HG02798 (cell line): ENCODE measurements at regions not wholly inside any gene's neighbourhood (a gene's known extent, or its start where the extent isn't known, plus 50 kb on each side); places are given as distances from the start of the nearest gene placed in this dataset.

Experiments used
- ATAC-seq: cut with Tn5 transposase; IDR thresholded peaks from one replicate; pipeline ENCODE4 v1.9.1; 2021; ENCODE audit warnings: mild to moderate bottlenecking; ENCODE audit not compliant: unreplicated experiment, poor library complexity

GRCh38 chrX:122434942-122435341 is 749.1 kb upstream of the GRIA3 start:
- no peak for ATAC-seq

DNA sequence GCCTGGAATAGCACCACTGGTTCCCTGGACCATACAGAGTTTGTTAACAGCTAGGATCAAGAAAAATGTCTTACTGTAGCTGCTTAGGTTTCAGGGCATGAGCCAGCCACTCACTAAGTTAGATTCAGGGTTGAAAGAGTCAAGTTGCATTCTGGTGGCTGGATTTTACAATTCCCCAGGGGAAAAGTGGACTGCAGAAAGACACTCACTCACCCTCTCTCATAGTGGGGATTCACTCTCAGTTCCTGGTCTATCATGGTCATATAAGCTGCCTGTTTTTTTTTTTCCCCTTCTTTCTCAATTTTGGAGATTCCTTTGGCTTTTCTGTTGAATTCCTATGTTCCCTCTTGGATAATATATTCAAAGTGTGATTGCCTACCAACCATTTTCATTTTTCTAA is 744.2 kb upstream of the GRIA3 start:
- no peak for ATAC-seq

GRCh38 chrX:122440832-122441231 is 743.2 kb upstream of the GRIA3 start:
- ATAC-seq = no peak

DNA sequence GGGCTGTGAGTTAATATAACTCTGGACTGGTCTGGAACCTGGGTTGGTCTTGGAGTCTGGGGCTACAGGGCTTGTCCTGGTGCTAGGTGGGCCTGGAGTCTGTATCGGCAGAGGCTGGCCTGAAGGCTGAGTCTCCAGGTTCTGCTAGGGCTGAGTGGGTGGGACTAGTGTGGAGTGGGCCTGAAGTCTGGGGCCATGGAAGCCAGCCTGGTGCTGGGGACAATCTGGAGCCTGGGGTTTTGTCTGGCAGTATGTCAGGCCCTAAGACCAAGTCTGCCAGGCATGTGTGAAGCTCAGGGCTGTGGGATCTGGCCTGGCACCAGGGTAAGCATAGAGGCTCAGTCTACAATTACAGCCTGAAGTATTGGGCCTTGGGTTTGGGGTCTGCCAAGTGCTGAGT is 742.6 kb upstream of the GRIA3 start:
- no peak for ATAC-seq

- no peak for ATAC-seq
These were observed 738.6 kb upstream of the GRIA3 start for GRCh38 chrX:122445466-122445865.

DNA sequence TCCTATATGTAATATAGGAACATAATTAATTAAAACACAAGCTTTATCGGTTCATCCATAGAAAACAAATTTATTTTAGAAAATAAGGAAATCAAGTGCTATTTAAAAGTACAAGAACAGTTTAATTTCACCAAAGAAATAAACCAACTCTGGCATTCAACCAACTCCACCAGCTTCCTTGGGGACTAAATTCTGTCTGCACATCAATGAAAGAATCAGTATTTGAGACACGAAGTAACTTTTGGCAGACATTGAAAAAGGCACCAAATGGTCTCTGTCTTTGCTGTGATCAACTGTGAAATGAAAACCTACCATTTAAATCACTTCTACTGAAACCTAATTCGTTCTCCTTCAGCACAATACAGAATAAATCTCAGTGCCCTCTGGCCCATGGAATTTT is 719.7 kb upstream of the GRIA3 start:
- no peak for ATAC-seq

- ATAC-seq = no peak
These were observed 708.8 kb upstream of the GRIA3 start for GRCh38 chrX:122475306-122475705.

DNA sequence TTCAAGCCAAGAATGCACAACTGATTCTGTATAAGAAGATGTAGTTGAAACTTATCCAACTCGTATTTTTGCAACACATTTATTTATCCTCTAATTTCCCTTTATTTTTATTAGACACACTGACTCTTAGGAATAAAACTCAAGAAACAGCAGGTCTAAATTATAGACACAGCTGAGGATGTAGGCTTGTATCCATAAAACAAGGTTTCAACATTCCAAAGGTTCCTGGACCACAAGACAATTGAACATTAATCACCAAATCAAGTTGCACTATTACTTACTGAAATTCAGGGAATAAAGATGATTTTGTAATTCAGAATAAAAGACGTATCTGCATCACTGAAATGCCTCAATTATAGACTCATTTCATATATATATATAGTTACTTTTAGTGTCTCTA is 683.5 kb upstream of the GRIA3 start:
- no peak for ATAC-seq

DNA sequence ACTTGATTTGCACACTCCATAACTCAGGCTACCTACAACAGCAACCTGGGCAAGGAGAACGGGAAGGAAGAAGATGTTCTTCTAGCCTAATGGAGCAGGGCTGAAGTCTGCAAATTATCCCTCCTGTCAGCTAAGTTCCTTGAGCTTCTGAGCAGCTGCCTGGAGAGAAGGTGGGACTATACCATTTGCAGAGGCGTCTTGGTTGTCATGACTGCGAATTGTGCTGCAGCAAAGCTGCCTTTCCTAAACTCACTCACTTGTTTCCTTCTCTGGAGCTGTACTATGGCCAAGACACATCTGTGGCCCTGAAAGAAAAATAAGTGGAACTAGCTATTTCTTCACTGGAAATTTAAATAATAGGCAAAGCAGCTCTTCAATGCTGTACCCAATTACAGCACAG is 682.4 kb upstream of the GRIA3 start:
- ATAC-seq = no peak

DNA sequence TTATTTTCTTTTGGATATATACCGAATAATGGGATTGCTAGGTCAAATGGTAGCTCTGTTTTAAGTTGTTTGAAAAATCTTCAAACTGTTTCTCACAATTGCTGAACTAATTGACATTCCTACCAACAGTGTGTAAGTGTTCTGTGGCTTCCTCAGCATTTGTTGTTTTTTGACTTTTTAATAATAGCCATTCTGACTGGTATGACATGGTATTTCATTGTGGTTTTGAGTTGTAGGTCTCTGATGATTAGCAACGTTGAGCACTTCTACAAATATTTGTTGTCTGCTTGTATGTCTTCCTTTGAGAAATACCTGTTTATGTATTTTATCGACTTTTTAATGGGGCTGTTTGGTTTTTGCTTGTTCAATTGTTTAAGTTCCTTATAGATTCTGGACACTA is 680.1 kb upstream of the GRIA3 start:
- no peak for ATAC-seq

DNA sequence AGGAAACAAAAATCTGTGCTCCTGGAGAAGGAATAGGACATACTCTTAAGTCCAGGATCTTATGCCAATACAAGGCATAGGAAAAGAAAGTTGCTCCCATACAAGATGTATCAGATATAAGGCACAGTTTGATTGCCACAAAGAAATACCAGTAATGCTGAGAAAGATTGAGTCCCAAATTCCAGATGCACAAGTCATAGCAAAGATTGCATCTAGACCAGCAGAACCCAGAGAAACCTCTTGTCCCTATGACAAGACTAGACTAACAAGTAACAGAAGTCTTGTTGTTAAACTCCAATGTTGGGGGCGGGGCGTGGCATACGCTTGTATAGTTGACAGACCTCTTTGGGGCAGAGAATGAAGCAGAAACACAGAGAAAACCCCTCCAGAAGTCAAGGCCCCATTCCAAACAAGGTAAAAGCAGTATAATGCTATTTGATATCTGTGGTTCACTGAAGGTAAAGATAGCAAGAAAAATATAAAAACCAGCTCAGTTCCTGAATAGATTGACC is 671.5 kb upstream of the GRIA3 start:
- ATAC-seq = no peak

DNA sequence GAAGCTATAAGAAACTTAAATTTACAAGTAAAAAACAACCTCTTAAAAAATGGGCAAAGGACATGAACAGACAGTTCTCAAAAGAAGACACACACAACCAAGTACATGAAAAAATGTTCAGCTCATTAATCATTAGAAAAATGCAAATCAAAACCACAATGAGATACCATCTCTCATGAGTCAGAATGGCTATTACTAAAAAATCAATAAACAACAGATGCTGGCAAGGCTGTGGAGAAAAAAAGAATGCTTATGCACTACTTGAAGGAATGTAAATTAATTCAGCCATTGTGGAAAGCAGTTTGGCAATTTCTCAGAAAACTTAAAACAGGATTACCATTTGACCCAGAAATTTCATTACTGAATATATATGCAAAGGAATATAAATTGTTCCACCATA is 666.3 kb upstream of the GRIA3 start:
- ATAC-seq = no peak

DNA sequence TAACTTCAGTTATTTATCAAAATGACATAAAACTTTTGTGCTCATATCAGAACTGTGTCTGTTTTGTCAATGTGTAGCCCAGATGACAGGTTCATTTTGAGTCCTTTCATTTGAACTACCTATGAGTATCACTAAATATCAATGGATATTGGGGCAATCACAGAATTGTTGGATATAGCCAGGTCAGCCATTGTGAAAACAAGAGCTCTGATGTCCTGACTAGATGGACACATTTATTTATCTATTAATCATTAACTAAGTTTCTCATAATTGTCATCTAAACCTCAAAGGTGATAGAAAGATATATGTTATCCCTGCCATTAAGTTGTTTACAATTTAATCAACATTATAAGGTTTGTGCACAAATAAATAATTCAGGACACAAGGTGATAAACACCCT is 638.3 kb upstream of the GRIA3 start:
- no peak for ATAC-seq

DNA sequence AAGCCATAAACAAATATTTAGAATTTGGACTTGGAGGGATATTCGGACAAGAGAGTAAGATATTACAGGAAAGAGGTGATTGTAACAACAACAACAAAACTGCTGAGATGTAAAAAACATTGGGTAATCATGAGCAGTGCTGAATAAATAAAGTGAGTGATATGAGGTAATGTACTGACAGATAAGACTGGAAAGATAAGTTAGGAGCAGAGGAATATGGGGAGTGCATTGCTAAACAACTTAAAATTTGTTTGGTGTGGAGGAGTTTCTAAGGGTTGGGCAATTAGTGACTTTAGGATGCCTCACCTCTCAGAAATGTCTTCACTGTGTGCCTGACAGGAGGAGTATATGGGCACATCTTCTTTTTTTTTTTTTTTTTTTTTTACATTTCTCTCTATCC is 637.8 kb upstream of the GRIA3 start:
- no peak for ATAC-seq

DNA sequence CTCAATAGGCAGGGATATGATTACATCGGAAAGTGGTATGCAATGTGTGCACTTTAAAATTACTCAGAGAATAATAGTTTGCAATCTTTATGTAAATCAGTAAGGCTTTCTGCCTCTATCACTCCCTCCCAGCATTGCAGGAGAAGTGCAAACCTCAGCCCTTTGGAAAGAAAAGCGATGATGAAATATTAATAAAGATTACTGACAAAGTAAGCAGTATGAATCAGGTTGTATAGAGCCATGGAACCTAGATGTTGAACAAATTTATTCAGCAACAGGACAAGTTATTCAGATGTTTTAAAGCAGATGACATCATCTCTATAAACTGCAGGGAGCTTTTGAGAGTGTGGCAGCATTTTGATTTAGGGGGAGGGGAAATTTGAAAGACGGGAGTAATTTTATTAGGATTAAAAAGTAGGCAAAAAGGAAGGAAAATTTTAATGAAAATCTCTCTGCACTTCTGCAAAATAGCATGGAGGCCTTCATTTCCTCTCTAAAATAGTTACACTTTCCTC is 631.7 kb upstream of the GRIA3 start:
- ATAC-seq = no peak

DNA sequence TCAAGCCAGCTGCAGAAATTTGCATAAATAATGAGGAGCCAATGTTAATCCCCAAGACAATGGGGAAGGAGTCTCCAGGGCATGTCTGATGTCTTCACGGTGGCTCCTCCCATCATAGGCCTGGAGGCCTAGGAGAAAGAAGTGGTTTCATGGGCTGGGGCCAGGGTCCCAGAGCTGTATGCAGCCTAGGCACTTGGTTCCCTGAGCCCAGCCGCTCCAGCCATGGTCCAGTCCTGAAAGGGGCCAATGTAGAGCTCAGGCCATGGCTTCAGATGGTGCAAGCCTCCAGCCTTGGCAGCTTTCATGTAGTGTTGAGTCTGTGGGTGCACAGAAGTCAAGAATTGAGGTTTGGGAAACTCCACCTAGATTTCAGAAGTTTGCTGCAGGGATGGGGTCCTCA is 628.2 kb upstream of the GRIA3 start:
- ATAC-seq = no peak

DNA sequence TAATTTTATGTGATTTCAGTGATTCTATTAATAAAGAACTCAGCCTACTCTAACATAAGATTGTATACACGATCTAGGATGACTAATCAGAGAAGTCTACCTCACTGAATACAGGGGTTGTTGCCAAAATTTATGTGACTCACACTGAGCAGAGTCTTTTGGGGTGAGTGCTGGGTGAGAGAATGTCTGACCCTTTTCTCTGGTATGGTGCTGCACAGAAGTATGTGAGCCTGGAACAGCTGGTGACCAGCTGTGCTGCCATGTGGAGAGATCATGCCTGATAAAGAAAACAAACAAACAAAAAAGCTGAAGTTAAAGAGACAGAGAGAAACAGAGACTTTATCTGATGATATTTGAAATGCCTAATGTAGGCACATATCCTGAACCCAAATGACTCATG is 618.1 kb upstream of the GRIA3 start:
- no peak for ATAC-seq

- ATAC-seq = no peak
These were observed 617.7 kb upstream of the GRIA3 start for GRCh38 chrX:122566401-122566800.

GRCh38 chrX:122567911-122568310 is 616.2 kb upstream of the GRIA3 start:
- ATAC-seq = no peak

DNA sequence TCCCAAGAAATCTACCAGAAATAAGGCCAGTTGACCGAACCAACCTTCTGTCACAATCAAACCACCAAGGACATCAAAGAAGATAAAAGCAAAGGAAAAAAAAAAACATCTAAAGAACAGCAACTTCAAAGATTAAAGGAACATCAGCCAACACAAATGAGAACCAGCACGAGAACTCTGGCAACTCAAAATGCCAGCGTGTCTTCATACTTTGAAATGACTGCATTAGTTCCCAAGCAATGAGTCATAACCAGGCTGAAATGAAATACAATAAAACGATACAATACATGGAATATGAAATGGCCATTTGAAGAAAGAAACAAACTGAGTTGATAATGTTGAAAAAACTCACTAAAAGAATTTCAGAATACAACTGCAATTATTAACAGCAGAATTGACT is 611.6 kb upstream of the GRIA3 start:
- no peak for ATAC-seq

- no peak for ATAC-seq
These were observed 605.0 kb upstream of the GRIA3 start for GRCh38 chrX:122579036-122579435.

GRCh38 chrX:122579526-122579925 is 604.6 kb upstream of the GRIA3 start:
- no peak for ATAC-seq
